CD14-positive monocyte (primary cell): ENCODE measurements at regions not wholly inside any gene's neighbourhood (a gene's known extent, or its start where the extent isn't known, plus 50 kb on each side); places are given as distances from the start of the nearest gene placed in this dataset.

ENCODE experiments used
- DNase-seq, 3 donors: peaks; one replicate each; pipeline ENCODE4 v3.0.0-alpha.2; 2011 to 2022
- H2AFZ ChIP-seq: 2 replicates; pipeline ENCODE4 v1.6.0; 2012; ENCODE audit warnings: mild to moderate bottlenecking, low read depth, low read length, inconsistent platforms; ENCODE audit not compliant: insufficient read depth, poor library complexity, severe bottlenecking
- H3K27ac ChIP-seq, 2 donors: 1 replicate in 1 of 2; 2 replicates in 1 of 2; pipeline ENCODE4 v1.5.1; 2012 to 2013; ENCODE audit warnings: low read length in 2 of 2, control low read depth in 1 of 2, inconsistent platforms in 1 of 2, low read depth in 1 of 2, mild to moderate bottlenecking in 1 of 2
- H3K27me3 ChIP-seq, 2 donors: one replicate each; pipeline versions ENCODE4 v1.6.0 to v1.6.1; 2011 to 2013; ENCODE audit warnings: low read length in 2 of 2; ENCODE audit not compliant: control insufficient read depth in 2 of 2, insufficient read depth in 2 of 2
- H3K36me3 ChIP-seq, 2 donors: replicated peaks in 1 of 2; 1 replicate in 1 of 2; 2 replicates in 1 of 2; pipeline versions ENCODE4 v1.5.1 to v1.6.1; 2012 to 2013; ENCODE audit warnings: low read length in 2 of 2, control low read depth in 1 of 2, inconsistent platforms in 1 of 2, mild to moderate bottlenecking in 1 of 2; ENCODE audit not compliant: insufficient read depth in 2 of 2, control insufficient read depth in 1 of 2
- H3K4me1 ChIP-seq, 2 donors: 1 replicate in 1 of 2; 2 replicates in 1 of 2; pipeline versions ENCODE4 v1.5.1 to v1.6.1; 2012 to 2013; ENCODE audit warnings: low read length in 2 of 2, control low read depth in 1 of 2, inconsistent platforms in 1 of 2, mild to moderate bottlenecking in 1 of 2, moderate library complexity in 1 of 2; ENCODE audit not compliant: insufficient read depth in 2 of 2, control insufficient read depth in 1 of 2
- H3K4me2 ChIP-seq: replicated peaks from 2 replicates; pipeline ENCODE3; 2012; ENCODE audit warnings: low read length, moderate library complexity, mild to moderate bottlenecking; ENCODE audit not compliant: poor library complexity, severe bottlenecking; ENCODE audit errors: extremely low read depth
- H3K4me3 ChIP-seq, 3 experiments: fragments of 200-600 bp in 1 of 3; sonication (generic) in 1 of 3; replicated peaks in 1 of 3; 1 replicate in 2 of 3; 2 replicates in 1 of 3; pipeline ENCODE4 v1.5.1; 2011 to 2013; ENCODE audit warnings: low read length in 3 of 3, mild to moderate bottlenecking in 3 of 3, control low read depth in 2 of 3, low read depth in 2 of 3, inconsistent platforms in 1 of 3, moderate library complexity in 1 of 3
- H3K79me2 ChIP-seq: 2 replicates; pipeline ENCODE4 v1.6.0; 2012; ENCODE audit warnings: mild to moderate bottlenecking, control low read depth, inconsistent platforms, low read length, moderate library complexity; ENCODE audit not compliant: insufficient read depth
- H3K9ac ChIP-seq: 2 replicates; pipeline ENCODE4 v1.6.0; 2017; ENCODE audit warnings: low read length, mild to moderate bottlenecking; ENCODE audit not compliant: insufficient read depth, poor library complexity, severe bottlenecking
- H3K9me3 ChIP-seq, 2 donors: replicated peaks in 1 of 2; 1 replicate in 1 of 2; 2 replicates in 1 of 2; pipeline versions ENCODE4 v1.5.1 to v1.6.1; 2012 to 2013; ENCODE audit warnings: low read length in 2 of 2, control low read depth in 1 of 2; ENCODE audit not compliant: control insufficient read depth in 1 of 2, insufficient read depth in 1 of 2
- H4K20me1 ChIP-seq: 2 replicates; pipeline ENCODE4 v1.6.0; 2012; ENCODE audit warnings: mild to moderate bottlenecking, low read length, control low read depth, moderate library complexity; ENCODE audit not compliant: insufficient read depth
- H3K27ac Mint-ChIP-seq, 7 donors: one replicate each; pipeline ENCODE4 v1.8.0; 2020; ENCODE audit warnings: mild to moderate bottlenecking in 7 of 7, mixed read lengths in 7 of 7, moderate library complexity in 6 of 7, inconsistent platforms in 2 of 7
- H3K27me3 Mint-ChIP-seq, 3 donors: one replicate each; pipeline ENCODE4 v1.8.0; 2021 to 2022; ENCODE audit warnings: low read depth in 3 of 3, mild to moderate bottlenecking in 3 of 3, mixed read lengths in 3 of 3, moderate library complexity in 3 of 3, inconsistent platforms in 1 of 3
- H3K36me3 Mint-ChIP-seq, 2 donors: one replicate each; pipeline ENCODE4 v1.8.0; 2020; ENCODE audit warnings: mixed read lengths in 2 of 2, inconsistent platforms in 1 of 2, mild to moderate bottlenecking in 1 of 2
- H3K4me1 Mint-ChIP-seq: one replicate; pipeline ENCODE4 v1.8.0; 2020; ENCODE audit warnings: mild to moderate bottlenecking, mixed read lengths
- H3K4me3 Mint-ChIP-seq, 2 donors: one replicate each; pipeline ENCODE4 v1.8.0; 2020; ENCODE audit warnings: mild to moderate bottlenecking in 2 of 2, mixed read lengths in 2 of 2, moderate library complexity in 1 of 2
- H3K9me3 Mint-ChIP-seq, 7 donors: one replicate each; pipeline ENCODE4 v1.8.0; 2020 to 2022; ENCODE audit warnings: mixed read lengths in 7 of 7, mild to moderate bottlenecking in 6 of 7, moderate library complexity in 6 of 7, inconsistent platforms in 2 of 7
- WGBS: methylation state at CpG from one replicate; pipeline ENCODE4 v1.1.5; 2013; ENCODE audit warnings: missing lambda C conversion rate; ENCODE audit not compliant: insufficient coverage; 5-methylcytosine and 5-hydroxymethylcytosine counted together
- intact Hi-C, 2 donors: fragments of 100-400 bp; cut with micrococcal nuclease; formaldehyde crosslinking; loops; one replicate each; pipeline versions ENCODE4 v1.15.0 to v1.15.1; 2023
- TF ChIP-seq, protein P1 (sequence below): fragments of 200-600 bp; IDR thresholded peaks from one replicate; pipeline ENCODE4 v1.8.0; 2022; ENCODE audit warnings: antibody characterized with exemption, mild to moderate bottlenecking

DNA sequence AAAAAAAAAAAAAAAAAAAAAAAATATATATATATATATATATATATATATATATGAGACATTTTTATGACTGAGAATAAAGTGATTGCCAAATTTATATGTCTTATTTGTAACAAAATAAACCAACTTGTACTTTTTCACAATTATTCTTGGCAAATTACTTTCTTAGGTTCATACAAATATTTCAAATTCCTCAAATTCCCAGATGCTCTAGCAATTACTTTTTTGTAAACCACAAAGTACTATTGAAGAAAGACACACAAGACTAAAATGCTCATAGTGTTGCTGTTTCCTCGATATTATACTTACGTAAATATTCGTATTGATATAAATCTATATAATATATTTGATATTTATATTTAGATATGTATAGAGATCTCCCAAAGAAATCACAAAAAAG is 390.0 kb downstream of the FAT4 start:
- Histone ChIP-seq H3K27ac (no peak overlapping the region), H3K36me3 (no peaks in the 10 kb centered on the region), H4K20me1 (no peaks in the 10 kb centered on the region), H3K4me3 (no peak overlapping the region), H3K4me1 (no peaks in the 10 kb centered on the region), H3K4me2 (no peak overlapping the region), H3K9me3 (peaks cover 0 to 9% of the 10 kb centered on the region in 2 donors), H3K27me3 (no peaks in the 10 kb centered on the region), H2AFZ (no peak overlapping the region), H3K9ac (no peak overlapping the region), H3K79me2 (no peaks in the 10 kb centered on the region)
- H3K27me3 Mint-ChIP-seq: peaks cover 0 to 1% (median 0%) of the 10 kb centered on the region in 3 donors
- no peak for DNase-seq
- no peak overlapping the region for H3K4me3 Mint-ChIP-seq
- TF ChIP-seq, protein P1, sequence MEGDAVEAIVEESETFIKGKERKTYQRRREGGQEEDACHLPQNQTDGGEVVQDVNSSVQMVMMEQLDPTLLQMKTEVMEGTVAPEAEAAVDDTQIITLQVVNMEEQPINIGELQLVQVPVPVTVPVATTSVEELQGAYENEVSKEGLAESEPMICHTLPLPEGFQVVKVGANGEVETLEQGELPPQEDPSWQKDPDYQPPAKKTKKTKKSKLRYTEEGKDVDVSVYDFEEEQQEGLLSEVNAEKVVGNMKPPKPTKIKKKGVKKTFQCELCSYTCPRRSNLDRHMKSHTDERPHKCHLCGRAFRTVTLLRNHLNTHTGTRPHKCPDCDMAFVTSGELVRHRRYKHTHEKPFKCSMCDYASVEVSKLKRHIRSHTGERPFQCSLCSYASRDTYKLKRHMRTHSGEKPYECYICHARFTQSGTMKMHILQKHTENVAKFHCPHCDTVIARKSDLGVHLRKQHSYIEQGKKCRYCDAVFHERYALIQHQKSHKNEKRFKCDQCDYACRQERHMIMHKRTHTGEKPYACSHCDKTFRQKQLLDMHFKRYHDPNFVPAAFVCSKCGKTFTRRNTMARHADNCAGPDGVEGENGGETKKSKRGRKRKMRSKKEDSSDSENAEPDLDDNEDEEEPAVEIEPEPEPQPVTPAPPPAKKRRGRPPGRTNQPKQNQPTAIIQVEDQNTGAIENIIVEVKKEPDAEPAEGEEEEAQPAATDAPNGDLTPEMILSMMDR: no peak
- no peaks in the 10 kb centered on the region for H3K4me1 Mint-ChIP-seq
- no CpG with 5 or more reads among the region's 3 CpGs for WGBS
- H3K9me3 Mint-ChIP-seq: peaks cover 2 to 10% (median 4%) of the 10 kb centered on the region in 7 donors
- H3K36me3 Mint-ChIP-seq: no peaks in the 10 kb centered on the region
- H3K27ac Mint-ChIP-seq: no peak overlapping the region
- intact Hi-C loops: no loop called here

DNA sequence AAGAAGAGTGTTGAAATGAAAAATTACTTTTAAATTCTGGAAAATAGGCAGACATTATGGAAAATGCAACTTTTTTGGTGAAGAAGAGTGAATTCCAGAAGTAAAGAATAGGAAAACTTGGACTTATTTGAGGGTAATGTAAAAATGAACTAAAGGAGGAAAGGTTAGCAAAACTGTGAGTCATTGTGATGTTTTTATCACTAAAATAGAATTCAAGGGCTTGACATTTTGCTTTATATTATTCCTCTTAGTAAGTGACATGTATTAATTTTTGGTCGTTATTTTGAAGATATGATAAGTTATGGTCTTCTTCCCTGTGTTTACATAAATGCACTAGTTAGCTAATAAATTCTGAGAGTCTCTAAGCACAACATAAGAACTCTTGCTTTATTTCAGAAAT is 390.9 kb downstream of the FAT4 start:
- intact Hi-C loops: no loop called here
- Histone ChIP-seq H3K9ac (no peak overlapping the region), H3K36me3 (no peaks in the 10 kb centered on the region), H3K27me3 (no peaks in the 10 kb centered on the region), H3K4me1 (no peaks in the 10 kb centered on the region), H3K27ac (no peak overlapping the region), H4K20me1 (no peaks in the 10 kb centered on the region), H2AFZ (no peak overlapping the region), H3K79me2 (no peaks in the 10 kb centered on the region), H3K4me3 (no peak overlapping the region), H3K4me2 (no peak overlapping the region), H3K9me3 (peaks cover 0 to 9% of the 10 kb centered on the region in 2 donors)
- Mint-ChIP-seq H3K9me3 (peaks cover 2 to 10% (median 4%) of the 10 kb centered on the region in 7 donors), H3K36me3 (no peaks in the 10 kb centered on the region), H3K27me3 (peaks cover 0 to 1% (median 0%) of the 10 kb centered on the region in 3 donors), H3K4me1 (no peaks in the 10 kb centered on the region), H3K4me3 (no peak overlapping the region), H3K27ac (no peak overlapping the region)
- TF ChIP-seq, protein P1: no peak
- DNase-seq: no peak
- WGBS: no CpG with 5 or more reads among the region's 1 CpG
